Stomach (tissue), 8 donors: ENCODE measurements at regions not wholly inside any gene's neighbourhood (a gene's known extent, or its start where the extent isn't known, plus 50 kb on each side); places are given as distances from the start of the nearest gene placed in this dataset.

Experiments
- DNase-seq, 2 donors: peaks; one replicate each; pipeline versions ENCODE4 v3.0.0 to v3.0.0-alpha.2; 2013 to 2019
- H3K27ac ChIP-seq, 5 donors: fragments of 200-600 bp in 4 of 5; sonication (generic) in 4 of 5; one replicate each; pipeline ENCODE4 v1.5.1; 2013 to 2019; ENCODE audit warnings: mild to moderate bottlenecking in 1 of 5, moderate library complexity in 1 of 5
- H3K27me3 ChIP-seq, 3 donors: fragments of 200-600 bp; sonication (generic); one replicate each; pipeline ENCODE4 v1.5.1; 2017 to 2019; ENCODE audit warnings: mixed run types in 1 of 3
- H3K36me3 ChIP-seq, 4 donors: fragments of 200-600 bp; sonication (generic); 1 replicate in 3 of 4; 2 replicates in 1 of 4; pipeline ENCODE4 v1.5.1; 2016 to 2019
- H3K4me1 ChIP-seq, 4 donors: fragments of 200-600 bp; sonication (generic); one replicate each; pipeline ENCODE4 v1.5.1; 2016 to 2019
- H3K4me3 ChIP-seq, 4 donors: fragments of 200-600 bp; sonication (generic) in 3 of 4; one replicate each; pipeline ENCODE4 v1.5.1; 2016 to 2019; ENCODE audit warnings: mild to moderate bottlenecking in 1 of 4
- H3K9me3 ChIP-seq, 4 donors: fragments of 200-600 bp; sonication (generic); one replicate each; pipeline ENCODE4 v1.5.1; 2016 to 2019
- CTCF ChIP-seq, 7 experiments: fragments of 450-650 bp in 4 of 7; fragments of 200-600 bp in 3 of 7; sonication (generic) in 3 of 7; IDR thresholded peaks; one replicate each; pipeline ENCODE4 v1.5.1; 2016 to 2019; ENCODE audit warnings: antibody characterized with exemption in 7 of 7, control low read depth in 2 of 7, mild to moderate bottlenecking in 1 of 7
- EP300 ChIP-seq: sonication (generic); formaldehyde crosslinking; IDR thresholded peaks from one replicate; pipeline ENCODE4 v1.6.1; 2017; ENCODE audit warnings: antibody characterized with exemption
- POLR2A ChIP-seq, 4 donors: fragments of 450-650 bp; IDR thresholded peaks; one replicate each; pipeline ENCODE4 v1.6.1; 2016; ENCODE audit warnings: antibody characterized with exemption in 4 of 4, control low read depth in 2 of 4, mild to moderate bottlenecking in 1 of 4, moderate library complexity in 1 of 4
- POLR2AphosphoS5 ChIP-seq, 3 donors: sonication (generic); formaldehyde crosslinking; IDR thresholded peaks; one replicate each; pipeline ENCODE4 v1.6.1; 2016; ENCODE audit warnings: antibody characterized with exemption in 3 of 3
- WGBS, 5 donors: extraction: QIAGEN DNeasy Blood & Tissue Kit in 3 of 5; methylation state at CpG; one replicate each; pipeline versions ENCODE4 v1.1.5 to v1.1.7; 2013 to 2018; 5-methylcytosine and 5-hydroxymethylcytosine counted together
- intact Hi-C: fragments of 100-400 bp; cut with DNase I; formaldehyde crosslinking; loops from one replicate; pipeline ENCODE4 v1.15.1; 2023; ENCODE audit warnings: low total_unique reads
- donor health status: healthy with polysubstance abuse.
- donor health status: Bipolar disorder and iron deficiency.
- donor health status: healthy.

GRCh38 chr12:116674643-116675183 is 63.2 kb downstream of the SPRING1 start:
- no peaks in the 10 kb centered on the region for H3K27me3 ChIP-seq
- intact Hi-C loops, result no loop called here
- TF ChIP-seq POLR2AphosphoS5 (IDR thresholded peaks at IDR 0.05), result no peak
- no peak for TF ChIP-seq CTCF (IDR thresholded peaks at IDR 0.05)
- no peak for TF ChIP-seq POLR2A (IDR thresholded peaks at IDR 0.05)
- no peak for TF ChIP-seq EP300
- H3K36me3 ChIP-seq, result no peaks in the 10 kb centered on the region
- H3K9me3 ChIP-seq, result no peaks in the 10 kb centered on the region
- peak overlapping the region in 1 of 5 donors; percentile 10 for H3K27ac ChIP-seq
- no peak overlapping the region for H3K4me3 ChIP-seq
- DNase-seq, result no peak
- H3K4me1 ChIP-seq, result peaks cover 0 to 24% (median 2%) of the 10 kb centered on the region in 4 donors
- 73 to 84% (median 79%) methylated on average over 5 of the region's 5 CpGs for WGBS, 5 donors

- no peak overlapping the region for H3K27ac ChIP-seq
- whole genome bisulfite sequencing, 5 donors, result 67 to 80% (median 68%) methylated on average over 8 of the region's 8 CpGs
- TF ChIP-seq POLR2AphosphoS5 (IDR thresholded peaks at IDR 0.05), result no peak
- no peak for TF ChIP-seq EP300
- no peak overlapping the region for H3K4me3 ChIP-seq
- H3K4me1 ChIP-seq, result peaks cover 0 to 24% (median 2%) of the 10 kb centered on the region in 4 donors
- H3K9me3 ChIP-seq, result no peaks in the 10 kb centered on the region
- no peaks in the 10 kb centered on the region for H3K36me3 ChIP-seq
- intact Hi-C loops, result no loop called here
- no peaks in the 10 kb centered on the region for H3K27me3 ChIP-seq
- no peak for DNase-seq
Observed at GRCh38 chr12:116673681-116674111, 64.2 kb downstream of the SPRING1 start.

- Histone ChIP-seq H3K27me3 (no peaks in the 10 kb centered on the region), H3K36me3 (no peaks in the 10 kb centered on the region), H3K9me3 (no peaks in the 10 kb centered on the region), H3K27ac (no peak overlapping the region), H3K4me3 (no peak overlapping the region), H3K4me1 (peaks cover 0 to 24% (median 2%) of the 10 kb centered on the region in 4 donors)
- intact Hi-C loops, result no loop called here
- TF ChIP-seq CTCF (IDR thresholded peaks at IDR 0.05) (no peak), EP300 (no peak), POLR2AphosphoS5 (IDR thresholded peaks at IDR 0.05) (no peak), POLR2A (IDR thresholded peaks at IDR 0.05) (no peak)
- DNase-seq, result no peak
- 55 to 67% (median 65%) methylated on average over 6 of the region's 6 CpGs for WGBS, 5 donors
Observed at GRCh38 chr12:116672842-116673516, 64.9 kb downstream of the SPRING1 start.

- no peak for TF ChIP-seq CTCF (IDR thresholded peaks at IDR 0.05)
- no peak for TF ChIP-seq POLR2AphosphoS5 (IDR thresholded peaks at IDR 0.05)
- TF ChIP-seq EP300, result no peak
- TF ChIP-seq POLR2A (IDR thresholded peaks at IDR 0.05), result no peak
- H3K27ac ChIP-seq, result no peak overlapping the region
- H3K4me3 ChIP-seq, result no peak overlapping the region
- no peaks in the 10 kb centered on the region for H3K36me3 ChIP-seq
- no peak for DNase-seq
- H3K27me3 ChIP-seq, result no peaks in the 10 kb centered on the region
- 69 to 83% (median 75%) methylated on average over 7 of the region's 7 CpGs for WGBS, 5 donors
- intact Hi-C loops, result no loop called here
- H3K4me1 ChIP-seq, result peaks cover 0 to 18% (median 1%) of the 10 kb centered on the region in 4 donors
- H3K9me3 ChIP-seq, result no peaks in the 10 kb centered on the region
Observed at GRCh38 chr12:116672010-116672409, 65.9 kb downstream of the SPRING1 start.

- intact Hi-C loops, result no loop called here
- no peak overlapping the region for H3K4me3 ChIP-seq
- no peaks in the 10 kb centered on the region for H3K36me3 ChIP-seq
- no peaks in the 10 kb centered on the region for H3K9me3 ChIP-seq
- no peaks in the 10 kb centered on the region for H3K27me3 ChIP-seq
- H3K27ac ChIP-seq, result no peak overlapping the region
- H3K4me1 ChIP-seq, result peaks cover 0 to 10% (median 0%) of the 10 kb centered on the region in 4 donors
- DNase-seq, result no peak
- no peak for TF ChIP-seq EP300
- no peak for TF ChIP-seq POLR2A (IDR thresholded peaks at IDR 0.05)
- no peak for TF ChIP-seq POLR2AphosphoS5 (IDR thresholded peaks at IDR 0.05)
- TF ChIP-seq CTCF (IDR thresholded peaks at IDR 0.05), result no peak
Observed at GRCh38 chr12:116670859-116671258, 67.0 kb downstream of the SPRING1 start.
